AG08396 (cell line): ENCODE measurements at regions not wholly inside any gene's neighbourhood (a gene's known extent, or its start where the extent isn't known, plus 50 kb on each side); places are given as distances from the start of the nearest gene placed in this dataset.

Source experiments
- DNase-seq: peaks from one replicate; pipeline ENCODE4 v3.0.0; 2012; ENCODE audit warnings: low spot score, mixed read lengths

GRCh38 chr19:27748551-27749152 is 1464.3 kb downstream of the UQCRFS1 start:
- DNase-seq = no peak

- DNase-seq = peak; percentile 37
Measured at GRCh38 chr19:27746691-27747380, 1466.1 kb downstream of the UQCRFS1 start.

- DNase-seq = no peak
Measured at GRCh38 chr19:27745978-27746542, 1466.9 kb downstream of the UQCRFS1 start.

- no peak for DNase-seq
Measured at GRCh38 chr19:27744926-27745768, 1467.8 kb downstream of the UQCRFS1 start.

- no peak for DNase-seq
Measured at GRCh38 chr19:27742041-27742440, 1470.9 kb downstream of the UQCRFS1 start.

- DNase-seq = no peak
Measured at GRCh38 chr19:27741236-27741635, 1471.7 kb downstream of the UQCRFS1 start.

- DNase-seq = no peak
Measured at GRCh38 chr19:27740396-27740795, 1472.6 kb downstream of the UQCRFS1 start.

GRCh38 chr19:27738569-27739193 is 1474.3 kb downstream of the UQCRFS1 start:
- DNase-seq = no peak

- DNase-seq = no peak
Measured at GRCh38 chr19:27736225-27736624, 1476.7 kb downstream of the UQCRFS1 start.

GRCh38 chr19:27735314-27735713 is 1477.6 kb downstream of the UQCRFS1 start:
- no peak for DNase-seq

- no peak for DNase-seq
Measured at GRCh38 chr19:27734496-27735220, 1478.3 kb downstream of the UQCRFS1 start.

GRCh38 chr19:27733551-27734266 is 1479.2 kb downstream of the UQCRFS1 start:
- no peak for DNase-seq

- DNase-seq = no peak
Measured at GRCh38 chr19:27729332-27729731, 1483.6 kb downstream of the UQCRFS1 start.

GRCh38 chr19:27722625-27723024 is 1490.3 kb downstream of the UQCRFS1 start:
- DNase-seq = no peak

GRCh38 chr19:27720155-27720554 is 1492.8 kb downstream of the UQCRFS1 start:
- DNase-seq = no peak

- no peak for DNase-seq
Measured at GRCh38 chr19:27719034-27719433, 1493.9 kb downstream of the UQCRFS1 start.

GRCh38 chr19:27718234-27718633 is 1494.7 kb downstream of the UQCRFS1 start:
- no peak for DNase-seq

- no peak for DNase-seq
Measured at GRCh38 chr19:27717825-27718224, 1495.1 kb downstream of the UQCRFS1 start.

- no peak for DNase-seq
Measured at GRCh38 chr19:27716922-27717321, 1496.0 kb downstream of the UQCRFS1 start.

GRCh38 chr19:27714857-27715256 is 1498.1 kb downstream of the UQCRFS1 start:
- DNase-seq = no peak

GRCh38 chr19:27709496-27709895 is 1503.5 kb downstream of the UQCRFS1 start:
- DNase-seq = no peak
